ENCODE measurements at regions not wholly inside any gene's neighbourhood (a gene's known extent, or its start where the extent isn't known, plus 50 kb on each side); places are given as distances from the start of the nearest gene placed in this dataset.

DNA sequence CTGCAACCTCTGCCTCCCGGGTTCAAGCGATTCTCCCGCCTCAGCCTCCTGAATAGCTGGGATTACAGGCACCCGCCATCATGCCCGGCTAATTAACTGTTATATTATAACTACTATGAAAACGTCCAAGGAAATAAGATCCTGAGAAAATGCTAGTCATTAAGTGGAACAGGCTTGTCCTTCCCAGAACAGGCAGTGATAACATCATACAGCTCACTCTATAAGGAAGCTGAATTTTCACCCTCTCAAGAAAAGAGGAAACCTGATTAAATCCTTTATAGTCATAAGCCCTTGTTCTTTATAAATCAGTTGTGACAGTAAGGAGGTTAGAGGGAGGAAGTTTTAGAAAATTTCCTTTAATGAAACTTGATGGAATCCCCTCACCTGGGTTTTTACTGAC lies 163.9 kb upstream of the CLINT1 start:
- Histone ChIP-seq H3K27me3 (no peaks in the 10 kb centered on the region), H3K4me1 (no peaks in the 10 kb centered on the region), H3K36me3 (no peaks in the 10 kb centered on the region), H3K27ac (no peak overlapping the region), H3K4me3 (no peak overlapping the region), H3K9me3 (no peaks in the 10 kb centered on the region)
- ATAC-seq (ENCODE audit: low FRiP score in 2 of 2): no peak
- DNase-seq: no peak
- TF ChIP-seq, protein P1, sequence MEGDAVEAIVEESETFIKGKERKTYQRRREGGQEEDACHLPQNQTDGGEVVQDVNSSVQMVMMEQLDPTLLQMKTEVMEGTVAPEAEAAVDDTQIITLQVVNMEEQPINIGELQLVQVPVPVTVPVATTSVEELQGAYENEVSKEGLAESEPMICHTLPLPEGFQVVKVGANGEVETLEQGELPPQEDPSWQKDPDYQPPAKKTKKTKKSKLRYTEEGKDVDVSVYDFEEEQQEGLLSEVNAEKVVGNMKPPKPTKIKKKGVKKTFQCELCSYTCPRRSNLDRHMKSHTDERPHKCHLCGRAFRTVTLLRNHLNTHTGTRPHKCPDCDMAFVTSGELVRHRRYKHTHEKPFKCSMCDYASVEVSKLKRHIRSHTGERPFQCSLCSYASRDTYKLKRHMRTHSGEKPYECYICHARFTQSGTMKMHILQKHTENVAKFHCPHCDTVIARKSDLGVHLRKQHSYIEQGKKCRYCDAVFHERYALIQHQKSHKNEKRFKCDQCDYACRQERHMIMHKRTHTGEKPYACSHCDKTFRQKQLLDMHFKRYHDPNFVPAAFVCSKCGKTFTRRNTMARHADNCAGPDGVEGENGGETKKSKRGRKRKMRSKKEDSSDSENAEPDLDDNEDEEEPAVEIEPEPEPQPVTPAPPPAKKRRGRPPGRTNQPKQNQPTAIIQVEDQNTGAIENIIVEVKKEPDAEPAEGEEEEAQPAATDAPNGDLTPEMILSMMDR (IDR thresholded peaks at IDR 0.05): no peak
- TF ChIP-seq POLR2A (IDR thresholded peaks at IDR 0.05): no peak
- no peak for TF ChIP-seq EP300 (IDR thresholded peaks at IDR 0.05)
- TF ChIP-seq POLR2AphosphoS5 (IDR thresholded peaks at IDR 0.05): no peak
- WGBS, 2 donors: 71 to 73% methylated on average over 6 of the region's 6 CpGs

DNA sequence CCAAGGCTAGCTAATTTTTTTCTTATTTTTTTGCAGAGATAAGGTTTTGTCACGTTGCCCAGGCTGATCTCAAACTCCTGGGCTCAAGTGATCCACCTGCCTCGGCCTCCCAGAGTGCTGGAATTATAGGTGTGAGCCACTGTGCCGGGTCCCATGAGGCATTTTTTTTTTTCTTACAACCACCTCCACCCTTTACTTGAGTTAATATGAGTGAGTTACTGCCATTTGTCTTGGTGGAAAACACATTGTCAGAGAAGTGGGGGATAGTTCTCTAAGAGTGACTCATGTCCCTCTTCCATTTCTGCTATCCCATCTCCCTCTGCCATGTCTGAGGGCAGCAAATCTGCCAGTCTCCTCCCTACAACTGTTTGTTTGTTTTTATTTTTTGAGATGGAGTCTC lies 163.4 kb upstream of the CLINT1 start:
- ATAC-seq (ENCODE audit: low FRiP score in 2 of 2) (no peak), DNase-seq (no peak)
- Histone ChIP-seq H3K27ac (no peak overlapping the region), H3K4me1 (no peaks in the 10 kb centered on the region), H3K27me3 (no peaks in the 10 kb centered on the region), H3K9me3 (no peaks in the 10 kb centered on the region), H3K4me3 (no peak overlapping the region), H3K36me3 (no peaks in the 10 kb centered on the region)
- TF ChIP-seq, protein P1 (IDR thresholded peaks at IDR 0.05): no peak
- TF ChIP-seq EP300 (IDR thresholded peaks at IDR 0.05) (no peak), POLR2A (IDR thresholded peaks at IDR 0.05) (no peak), POLR2AphosphoS5 (IDR thresholded peaks at IDR 0.05) (no peak)
- 56 to 77% methylated on average over 3 of the region's 3 CpGs for WGBS, 2 donors

DNA sequence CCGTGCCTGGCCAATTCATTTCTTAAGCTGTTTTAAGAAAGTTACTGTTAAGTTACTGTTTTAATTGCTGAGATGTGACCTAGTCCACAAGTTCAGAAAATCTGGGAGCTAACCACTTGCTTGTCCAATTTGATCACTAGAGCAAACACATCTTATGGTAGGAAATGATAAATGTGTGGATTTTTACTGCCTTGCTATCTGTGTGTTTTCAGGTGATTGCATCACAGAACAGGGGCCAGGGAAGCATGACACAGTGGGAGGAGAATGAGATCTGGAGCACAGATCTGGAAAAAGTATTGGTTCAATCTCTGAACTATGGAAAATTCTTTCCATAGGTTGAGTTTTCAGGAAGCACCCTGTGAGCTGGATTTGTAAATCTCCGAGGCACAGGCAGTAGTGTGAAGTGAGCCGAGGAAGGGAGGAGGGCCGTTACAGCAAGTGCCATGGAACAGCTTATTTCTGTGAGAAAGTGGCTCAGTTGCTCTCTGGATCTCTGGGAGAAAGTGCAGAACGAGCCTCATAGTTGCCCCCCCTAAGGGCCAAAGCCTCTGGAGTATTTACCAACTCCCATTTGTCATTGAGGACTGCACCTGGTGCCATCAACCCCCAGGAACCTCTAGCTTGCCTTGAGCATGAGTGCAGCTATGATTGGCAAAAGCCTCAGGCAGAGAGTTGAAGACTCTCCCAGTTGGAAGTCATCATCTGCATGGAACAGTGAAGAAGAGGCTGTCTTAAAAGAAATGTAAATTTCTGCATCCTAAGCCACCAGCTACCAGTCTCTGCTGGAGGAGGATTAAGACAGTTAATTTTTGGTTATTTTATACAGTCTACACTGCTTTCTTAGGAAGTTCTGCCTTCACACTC lies 161.8 kb upstream of the CLINT1 start:
- ATAC-seq (ENCODE audit: low FRiP score in 2 of 2): no peak
- 61 to 77% methylated on average over 5 of the region's 5 CpGs for WGBS, 2 donors
- no peak for TF ChIP-seq POLR2AphosphoS5 (IDR thresholded peaks at IDR 0.05)
- TF ChIP-seq, protein P1 (IDR thresholded peaks at IDR 0.05): no peak
- TF ChIP-seq EP300 (IDR thresholded peaks at IDR 0.05): no peak

DNA sequence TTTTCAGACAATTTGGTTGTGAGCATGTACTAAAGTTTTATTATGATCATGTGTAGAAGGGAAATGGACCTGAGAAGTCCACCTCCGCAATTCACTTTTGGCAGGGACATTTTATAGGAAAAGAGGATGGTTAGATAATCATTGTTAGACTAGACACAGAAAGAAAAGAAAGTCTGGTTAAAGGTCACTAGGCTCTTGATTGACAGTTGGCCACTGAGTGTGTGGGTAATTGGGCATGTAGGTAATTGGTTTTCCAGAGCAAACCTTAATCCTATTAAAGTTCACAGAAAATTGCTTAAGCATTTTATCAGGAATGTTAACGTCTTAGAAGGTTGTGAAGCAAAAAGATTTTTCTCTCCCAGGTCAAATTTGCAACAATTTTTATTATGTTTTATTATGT lies 158.5 kb upstream of the CLINT1 start:
- TF ChIP-seq POLR2AphosphoS5 (IDR thresholded peaks at IDR 0.05): no peak
- TF ChIP-seq EP300 (IDR thresholded peaks at IDR 0.05): no peak
- TF ChIP-seq, protein P1 (IDR thresholded peaks at IDR 0.05): no peak
- TF ChIP-seq POLR2A (IDR thresholded peaks at IDR 0.05): no peak
- H3K27me3 ChIP-seq: no peaks in the 10 kb centered on the region
- no peaks in the 10 kb centered on the region for H3K36me3 ChIP-seq
- no peak for ATAC-seq (ENCODE audit: low FRiP score in 2 of 2)
- no peaks in the 10 kb centered on the region for H3K9me3 ChIP-seq
- no peak overlapping the region for H3K4me3 ChIP-seq
- H3K4me1 ChIP-seq: no peaks in the 10 kb centered on the region
- no peak for DNase-seq
- 79 to 87% methylated on average over 2 of the region's 2 CpGs for WGBS, 2 donors
- no peak overlapping the region for H3K27ac ChIP-seq

More for the DNA sequence above, 161.8 kb upstream of the CLINT1 start:
- Histone ChIP-seq H3K36me3 (no peaks in the 10 kb centered on the region), H3K4me1 (no peaks in the 10 kb centered on the region), H3K4me3 (no peak overlapping the region), H3K9me3 (no peaks in the 10 kb centered on the region), H3K27ac (no peak overlapping the region), H3K27me3 (no peaks in the 10 kb centered on the region)
- no peak for DNase-seq

DNA sequence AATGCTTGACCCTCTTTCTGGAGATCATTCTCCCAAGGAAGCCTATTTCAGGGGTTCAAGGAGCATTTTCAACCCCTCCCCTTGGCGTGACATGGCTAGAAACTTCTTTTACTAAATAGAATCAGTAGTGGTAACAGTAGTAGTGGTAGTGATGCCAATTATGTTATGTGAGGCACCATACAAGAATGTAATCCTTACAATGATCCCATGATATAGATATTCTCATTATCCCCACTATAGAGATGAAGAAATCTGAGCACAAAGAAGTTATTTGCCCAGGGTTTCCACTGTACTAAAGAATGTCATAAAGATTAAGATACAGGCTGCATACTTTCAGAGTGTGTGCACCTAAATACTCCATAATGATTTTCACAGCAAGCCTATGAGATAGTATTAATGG lies 155.4 kb upstream of the CLINT1 start:
- no peak for DNase-seq
- Histone ChIP-seq H3K4me3 (no peak overlapping the region), H3K27ac (no peak overlapping the region), H3K9me3 (no peaks in the 10 kb centered on the region), H3K36me3 (no peaks in the 10 kb centered on the region), H3K4me1 (no peaks in the 10 kb centered on the region), H3K27me3 (no peaks in the 10 kb centered on the region)
- TF ChIP-seq POLR2AphosphoS5 (IDR thresholded peaks at IDR 0.05): no peak
- TF ChIP-seq, protein P1 (IDR thresholded peaks at IDR 0.05): no peak
- TF ChIP-seq EP300 (IDR thresholded peaks at IDR 0.05): no peak
- TF ChIP-seq POLR2A (IDR thresholded peaks at IDR 0.05): no peak
- WGBS, 2 donors: 90 to 93% methylated on average over 1 of the region's 1 CpG
- no peak for ATAC-seq (ENCODE audit: low FRiP score in 2 of 2)
